ENCODE measurements at regions not wholly inside any gene's neighbourhood (a gene's known extent, or its start where the extent isn't known, plus 50 kb on each side); places are given as distances from the start of the nearest gene placed in this dataset.

DNA sequence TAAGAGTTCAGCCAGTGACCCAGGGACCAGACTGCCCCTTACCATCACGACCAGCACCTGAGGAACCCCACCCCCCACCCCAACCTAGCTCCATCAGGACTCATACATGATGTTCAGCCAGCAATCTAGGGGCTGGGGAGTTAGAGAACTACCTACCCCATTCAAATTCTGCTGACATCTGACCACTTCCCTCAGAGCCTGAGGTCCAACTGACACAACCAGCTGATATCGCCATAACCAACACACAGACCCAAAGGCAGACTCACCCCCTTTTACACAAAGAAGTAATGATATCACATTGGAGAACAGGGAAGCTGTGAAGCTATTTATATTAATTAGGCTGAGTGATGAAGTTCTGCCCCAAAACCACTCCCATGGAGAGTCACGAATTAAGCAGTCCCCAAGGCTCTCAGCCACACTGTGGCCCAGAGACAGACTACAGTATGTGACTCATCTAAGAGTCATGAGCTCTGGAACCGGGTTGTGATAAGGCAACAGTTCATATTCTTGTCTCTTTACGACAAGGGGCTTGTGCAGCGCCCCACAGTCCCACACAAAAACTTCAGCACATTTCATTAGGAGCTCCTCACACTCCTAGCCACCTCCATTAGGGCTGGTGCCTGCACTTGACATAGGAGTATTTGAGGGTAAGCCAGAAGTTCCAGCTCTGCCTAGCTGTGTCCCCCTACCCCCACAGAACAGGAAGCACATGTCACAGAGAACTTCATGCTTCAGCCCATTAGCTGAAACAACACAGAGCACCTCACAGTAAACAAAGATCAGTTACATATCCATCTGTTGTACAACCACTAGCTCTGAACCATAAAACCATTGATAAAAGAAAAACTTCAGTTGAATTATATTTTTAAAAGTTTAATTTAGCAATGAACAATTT, 184.7 kb upstream of the ZCCHC13 start:
- TF ChIP-seq YY1 (IDR thresholded peaks at IDR 0.05; ENCODE audit: low read depth) (no peak), NFIC (IDR thresholded peaks at IDR 0.05; ENCODE audit: borderline replicate concordance) (no peak), SIN3A (IDR thresholded peaks at IDR 0.05; ENCODE audit: borderline replicate concordance, low read depth, low read length) (no peak), NRF1 (IDR thresholded peaks at IDR 0.05; ENCODE audit: low read depth, low read length) (no peak), POLR2AphosphoS5 (IDR thresholded peaks at IDR 0.05; ENCODE audit: low read depth, low read length) (no peak)
- TF ChIP-seq, protein P1, sequence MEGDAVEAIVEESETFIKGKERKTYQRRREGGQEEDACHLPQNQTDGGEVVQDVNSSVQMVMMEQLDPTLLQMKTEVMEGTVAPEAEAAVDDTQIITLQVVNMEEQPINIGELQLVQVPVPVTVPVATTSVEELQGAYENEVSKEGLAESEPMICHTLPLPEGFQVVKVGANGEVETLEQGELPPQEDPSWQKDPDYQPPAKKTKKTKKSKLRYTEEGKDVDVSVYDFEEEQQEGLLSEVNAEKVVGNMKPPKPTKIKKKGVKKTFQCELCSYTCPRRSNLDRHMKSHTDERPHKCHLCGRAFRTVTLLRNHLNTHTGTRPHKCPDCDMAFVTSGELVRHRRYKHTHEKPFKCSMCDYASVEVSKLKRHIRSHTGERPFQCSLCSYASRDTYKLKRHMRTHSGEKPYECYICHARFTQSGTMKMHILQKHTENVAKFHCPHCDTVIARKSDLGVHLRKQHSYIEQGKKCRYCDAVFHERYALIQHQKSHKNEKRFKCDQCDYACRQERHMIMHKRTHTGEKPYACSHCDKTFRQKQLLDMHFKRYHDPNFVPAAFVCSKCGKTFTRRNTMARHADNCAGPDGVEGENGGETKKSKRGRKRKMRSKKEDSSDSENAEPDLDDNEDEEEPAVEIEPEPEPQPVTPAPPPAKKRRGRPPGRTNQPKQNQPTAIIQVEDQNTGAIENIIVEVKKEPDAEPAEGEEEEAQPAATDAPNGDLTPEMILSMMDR (IDR thresholded peaks at IDR 0.05): no peak
- TF ChIP-seq, protein P2, sequence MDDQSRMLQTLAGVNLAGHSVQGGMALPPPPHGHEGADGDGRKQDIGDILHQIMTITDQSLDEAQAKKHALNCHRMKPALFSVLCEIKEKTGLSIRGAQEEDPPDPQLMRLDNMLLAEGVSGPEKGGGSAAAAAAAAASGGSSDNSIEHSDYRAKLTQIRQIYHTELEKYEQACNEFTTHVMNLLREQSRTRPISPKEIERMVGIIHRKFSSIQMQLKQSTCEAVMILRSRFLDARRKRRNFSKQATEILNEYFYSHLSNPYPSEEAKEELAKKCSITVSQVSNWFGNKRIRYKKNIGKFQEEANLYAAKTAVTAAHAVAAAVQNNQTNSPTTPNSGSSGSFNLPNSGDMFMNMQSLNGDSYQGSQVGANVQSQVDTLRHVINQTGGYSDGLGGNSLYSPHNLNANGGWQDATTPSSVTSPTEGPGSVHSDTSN (IDR thresholded peaks at IDR 0.05): no peak
- TF ChIP-seq, protein P3, sequence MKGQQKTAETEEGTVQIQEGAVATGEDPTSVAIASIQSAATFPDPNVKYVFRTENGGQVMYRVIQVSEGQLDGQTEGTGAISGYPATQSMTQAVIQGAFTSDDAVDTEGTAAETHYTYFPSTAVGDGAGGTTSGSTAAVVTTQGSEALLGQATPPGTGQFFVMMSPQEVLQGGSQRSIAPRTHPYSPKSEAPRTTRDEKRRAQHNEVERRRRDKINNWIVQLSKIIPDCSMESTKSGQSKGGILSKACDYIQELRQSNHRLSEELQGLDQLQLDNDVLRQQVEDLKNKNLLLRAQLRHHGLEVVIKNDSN (IDR thresholded peaks at IDR 0.05; ENCODE audit: borderline replicate concordance, low read depth): no peak

All from SK-N-SH (cell line).